ENCODE measurements at regions not wholly inside any gene's neighbourhood (a gene's known extent, or its start where the extent isn't known, plus 50 kb on each side); places are given as distances from the start of the nearest gene placed in this dataset.

DNA sequence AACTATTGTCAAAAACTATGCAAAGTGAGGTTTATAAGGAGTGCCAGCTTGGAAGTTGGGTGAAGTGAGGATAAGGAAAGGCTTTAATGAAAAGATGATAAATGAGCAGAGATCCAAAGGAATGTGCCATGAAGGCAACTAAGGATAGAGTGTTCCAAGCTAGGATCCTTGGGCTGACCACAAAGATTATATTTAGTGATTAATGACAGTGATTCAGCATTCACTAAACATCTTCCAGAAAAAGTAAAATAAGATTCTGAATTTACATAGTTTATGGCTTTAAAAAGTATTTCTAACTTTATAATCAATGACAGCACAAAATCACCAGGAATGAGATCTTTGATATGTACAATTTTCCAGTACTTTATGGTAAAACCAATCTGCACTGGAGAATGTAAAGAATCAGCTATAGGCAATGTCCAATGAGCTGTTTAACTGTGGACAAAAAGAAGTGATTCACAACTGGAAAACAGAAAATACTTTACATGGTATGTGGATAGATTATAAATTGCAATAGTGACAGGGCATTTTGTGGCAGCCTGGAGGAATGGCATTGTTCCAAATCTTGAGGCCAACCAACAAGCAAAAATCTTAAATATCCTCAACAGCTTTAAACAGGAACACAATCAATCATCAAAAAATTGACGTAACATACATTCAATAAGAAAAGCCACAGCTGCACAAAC is 91.2 kb upstream of the KCTD3 start:
- no peaks in the 10 kb centered on the region for H3K9me3 Mint-ChIP-seq (ENCODE audit: unreplicated experiment)
- H3K27me3 Mint-ChIP-seq (ENCODE audit: unreplicated experiment), result no peaks in the 10 kb centered on the region
- TF ChIP-seq CTCF (IDR thresholded peaks at IDR 0.05; ENCODE audit: partially characterized antibody, unreplicated experiment), result no peak
- H3K4me1 Mint-ChIP-seq (ENCODE audit: low read depth, unreplicated experiment), result no peaks in the 10 kb centered on the region
- no peaks in the 10 kb centered on the region for H3K36me3 Mint-ChIP-seq (ENCODE audit: unreplicated experiment)
- no peak for DNase-seq
- no peak overlapping the region for H3K4me3 Mint-ChIP-seq (ENCODE audit: unreplicated experiment)
- no peak overlapping the region for H3K27ac Mint-ChIP-seq (ENCODE audit: unreplicated experiment)

- Mint-ChIP-seq H3K4me3 (ENCODE audit: unreplicated experiment) (no peak overlapping the region), H3K27me3 (ENCODE audit: unreplicated experiment) (no peaks in the 10 kb centered on the region), H3K4me1 (ENCODE audit: low read depth, unreplicated experiment) (no peaks in the 10 kb centered on the region), H3K36me3 (ENCODE audit: unreplicated experiment) (no peaks in the 10 kb centered on the region), H3K9me3 (ENCODE audit: unreplicated experiment) (no peaks in the 10 kb centered on the region), H3K27ac (ENCODE audit: unreplicated experiment) (no peak overlapping the region)
- DNase-seq, result no peak
- TF ChIP-seq CTCF (IDR thresholded peaks at IDR 0.05; ENCODE audit: partially characterized antibody, unreplicated experiment), result no peak
Observed at GRCh38 chr1:215476541-215476940, 90.6 kb upstream of the KCTD3 start.

GRCh38 chr1:215477632-215478031 is 89.5 kb upstream of the KCTD3 start:
- DNase-seq, result no peak
- H3K9me3 Mint-ChIP-seq (ENCODE audit: unreplicated experiment), result no peaks in the 10 kb centered on the region

GRCh38 chr1:215479567-215479966 is 87.5 kb upstream of the KCTD3 start:
- Mint-ChIP-seq H3K9me3 (ENCODE audit: unreplicated experiment) (no peaks in the 10 kb centered on the region), H3K4me1 (ENCODE audit: low read depth, unreplicated experiment) (no peaks in the 10 kb centered on the region), H3K27ac (ENCODE audit: unreplicated experiment) (no peak overlapping the region), H3K4me3 (ENCODE audit: unreplicated experiment) (no peak overlapping the region), H3K27me3 (ENCODE audit: unreplicated experiment) (no peaks in the 10 kb centered on the region), H3K36me3 (ENCODE audit: unreplicated experiment) (no peaks in the 10 kb centered on the region)
- TF ChIP-seq CTCF (IDR thresholded peaks at IDR 0.05; ENCODE audit: partially characterized antibody, unreplicated experiment), result no peak
- DNase-seq, result no peak

More at GRCh38 chr1:215477632-215478031, 89.5 kb upstream of the KCTD3 start:
- no peak for TF ChIP-seq CTCF (IDR thresholded peaks at IDR 0.05; ENCODE audit: partially characterized antibody, unreplicated experiment)
- no peaks in the 10 kb centered on the region for H3K27me3 Mint-ChIP-seq (ENCODE audit: unreplicated experiment)
- no peak overlapping the region for H3K4me3 Mint-ChIP-seq (ENCODE audit: unreplicated experiment)
- H3K27ac Mint-ChIP-seq (ENCODE audit: unreplicated experiment), result no peak overlapping the region
- H3K4me1 Mint-ChIP-seq (ENCODE audit: low read depth, unreplicated experiment), result no peaks in the 10 kb centered on the region
- no peaks in the 10 kb centered on the region for H3K36me3 Mint-ChIP-seq (ENCODE audit: unreplicated experiment)

DNA sequence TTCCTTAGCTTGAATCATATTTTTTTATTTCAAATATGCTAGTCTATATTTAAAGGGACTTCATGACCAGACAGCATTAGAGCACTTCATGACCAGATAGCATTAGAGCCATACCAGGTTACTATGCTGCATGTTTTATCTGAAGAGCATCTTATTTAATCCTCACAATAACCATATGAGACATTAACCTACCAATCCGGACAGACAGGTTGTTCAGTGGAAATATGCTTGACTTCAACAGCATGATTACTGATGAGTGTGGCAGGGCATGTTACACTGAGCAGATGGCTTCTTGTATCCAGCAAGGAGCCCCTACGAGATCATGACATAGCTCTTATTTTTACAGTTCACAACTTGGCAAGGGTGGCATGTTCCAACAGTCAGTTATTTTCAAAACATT is 85.0 kb upstream of the KCTD3 start:
- no peak for TF ChIP-seq CTCF (IDR thresholded peaks at IDR 0.05; ENCODE audit: partially characterized antibody, unreplicated experiment)
- Mint-ChIP-seq H3K27me3 (ENCODE audit: unreplicated experiment) (no peaks in the 10 kb centered on the region), H3K4me1 (ENCODE audit: low read depth, unreplicated experiment) (no peaks in the 10 kb centered on the region), H3K9me3 (ENCODE audit: unreplicated experiment) (no peaks in the 10 kb centered on the region), H3K27ac (ENCODE audit: unreplicated experiment) (no peak overlapping the region), H3K4me3 (ENCODE audit: unreplicated experiment) (no peak overlapping the region), H3K36me3 (ENCODE audit: unreplicated experiment) (no peaks in the 10 kb centered on the region)
- DNase-seq, result no peak
